ENCODE measurements at regions not wholly inside any gene's neighbourhood (a gene's known extent, or its start where the extent isn't known, plus 50 kb on each side); places are given as distances from the start of the nearest gene placed in this dataset.

DNA sequence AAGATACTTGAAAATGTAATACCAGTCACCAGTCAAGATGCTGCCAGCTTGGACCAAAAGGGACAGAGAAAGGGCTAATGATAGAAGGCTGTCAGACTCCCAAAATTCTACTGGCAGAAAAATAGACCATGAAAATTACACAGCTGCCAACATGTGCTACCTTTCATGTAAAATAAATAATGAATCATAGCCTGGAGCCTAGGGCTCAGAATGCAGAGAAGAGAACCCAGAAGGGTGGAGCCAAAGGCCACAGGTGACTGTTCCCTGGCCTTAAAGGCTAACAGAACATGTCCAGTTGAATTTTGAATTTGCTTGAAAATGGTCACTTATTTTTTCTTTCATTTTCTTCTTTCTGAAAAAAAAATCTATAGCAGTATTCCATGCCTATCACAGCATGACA is 1827.0 kb upstream of the MIR17HG start:
- TF ChIP-seq, protein P1, sequence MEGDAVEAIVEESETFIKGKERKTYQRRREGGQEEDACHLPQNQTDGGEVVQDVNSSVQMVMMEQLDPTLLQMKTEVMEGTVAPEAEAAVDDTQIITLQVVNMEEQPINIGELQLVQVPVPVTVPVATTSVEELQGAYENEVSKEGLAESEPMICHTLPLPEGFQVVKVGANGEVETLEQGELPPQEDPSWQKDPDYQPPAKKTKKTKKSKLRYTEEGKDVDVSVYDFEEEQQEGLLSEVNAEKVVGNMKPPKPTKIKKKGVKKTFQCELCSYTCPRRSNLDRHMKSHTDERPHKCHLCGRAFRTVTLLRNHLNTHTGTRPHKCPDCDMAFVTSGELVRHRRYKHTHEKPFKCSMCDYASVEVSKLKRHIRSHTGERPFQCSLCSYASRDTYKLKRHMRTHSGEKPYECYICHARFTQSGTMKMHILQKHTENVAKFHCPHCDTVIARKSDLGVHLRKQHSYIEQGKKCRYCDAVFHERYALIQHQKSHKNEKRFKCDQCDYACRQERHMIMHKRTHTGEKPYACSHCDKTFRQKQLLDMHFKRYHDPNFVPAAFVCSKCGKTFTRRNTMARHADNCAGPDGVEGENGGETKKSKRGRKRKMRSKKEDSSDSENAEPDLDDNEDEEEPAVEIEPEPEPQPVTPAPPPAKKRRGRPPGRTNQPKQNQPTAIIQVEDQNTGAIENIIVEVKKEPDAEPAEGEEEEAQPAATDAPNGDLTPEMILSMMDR (IDR thresholded peaks at IDR 0.05; ENCODE audit: insufficient read depth, low read length) = no peak
- TF ChIP-seq REST (IDR thresholded peaks at IDR 0.05; ENCODE audit: insufficient replicate concordance, low read depth) = no peak
